Mammary epithelial cell (primary cell): ENCODE measurements at regions not wholly inside any gene's neighbourhood (a gene's known extent, or its start where the extent isn't known, plus 50 kb on each side); places are given as distances from the start of the nearest gene placed in this dataset.

ENCODE experiments used
- EZH2 ChIP-seq: IDR thresholded peaks from 2 replicates; pipeline ENCODE4 v1.6.1; 2012; ENCODE audit warnings: low read length, inconsistent platforms, borderline replicate concordance
- TF ChIP-seq, protein P1 (sequence below), 2 donors: IDR thresholded peaks in 1 of 2; conservative IDR thresholded peaks in 1 of 2; 2 replicates each; pipeline ENCODE4 v1.5.1; 2011 to 2012; ENCODE audit warnings: inconsistent platforms in 2 of 2, low read length in 2 of 2, mild to moderate bottlenecking in 2 of 2, control low read depth in 1 of 2, low read depth in 1 of 2; ENCODE audit not compliant: insufficient read depth in 1 of 2; ENCODE audit errors: extremely low read depth in 1 of 2

DNA sequence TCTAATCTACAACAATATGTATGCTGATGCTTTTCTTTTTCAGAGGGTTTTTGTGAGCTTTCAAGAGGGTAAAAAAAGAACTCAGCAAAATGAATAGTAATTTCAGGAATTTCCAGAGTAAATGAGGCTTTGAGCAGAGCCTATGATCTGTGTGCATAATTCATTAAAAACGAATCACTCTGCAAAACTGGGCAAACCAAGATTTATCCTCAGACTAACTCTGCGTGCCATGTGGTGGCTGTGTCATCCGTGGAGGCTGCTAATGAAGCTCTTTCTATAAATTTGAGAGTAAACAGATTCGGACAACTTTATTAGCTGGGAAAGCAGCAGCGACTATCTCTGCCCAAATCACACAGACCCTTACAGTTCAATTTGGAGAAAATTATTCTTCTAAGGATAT is 83.8 kb downstream of the FOXL1 start:
- TF ChIP-seq, protein P1, sequence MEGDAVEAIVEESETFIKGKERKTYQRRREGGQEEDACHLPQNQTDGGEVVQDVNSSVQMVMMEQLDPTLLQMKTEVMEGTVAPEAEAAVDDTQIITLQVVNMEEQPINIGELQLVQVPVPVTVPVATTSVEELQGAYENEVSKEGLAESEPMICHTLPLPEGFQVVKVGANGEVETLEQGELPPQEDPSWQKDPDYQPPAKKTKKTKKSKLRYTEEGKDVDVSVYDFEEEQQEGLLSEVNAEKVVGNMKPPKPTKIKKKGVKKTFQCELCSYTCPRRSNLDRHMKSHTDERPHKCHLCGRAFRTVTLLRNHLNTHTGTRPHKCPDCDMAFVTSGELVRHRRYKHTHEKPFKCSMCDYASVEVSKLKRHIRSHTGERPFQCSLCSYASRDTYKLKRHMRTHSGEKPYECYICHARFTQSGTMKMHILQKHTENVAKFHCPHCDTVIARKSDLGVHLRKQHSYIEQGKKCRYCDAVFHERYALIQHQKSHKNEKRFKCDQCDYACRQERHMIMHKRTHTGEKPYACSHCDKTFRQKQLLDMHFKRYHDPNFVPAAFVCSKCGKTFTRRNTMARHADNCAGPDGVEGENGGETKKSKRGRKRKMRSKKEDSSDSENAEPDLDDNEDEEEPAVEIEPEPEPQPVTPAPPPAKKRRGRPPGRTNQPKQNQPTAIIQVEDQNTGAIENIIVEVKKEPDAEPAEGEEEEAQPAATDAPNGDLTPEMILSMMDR (conservative IDR thresholded peaks at IDR 0.05 in 1 of 2, IDR thresholded peaks at IDR 0.05 in 1 of 2; ENCODE audit: extremely low read depth in 1 of 2, insufficient read depth in 1 of 2, low read depth in 1 of 2, low read length in 2 of 2) = no peak
- no peak for TF ChIP-seq EZH2
